HG03066 (cell line): ENCODE measurements at regions not wholly inside any gene's neighbourhood (a gene's known extent, or its start where the extent isn't known, plus 50 kb on each side); places are given as distances from the start of the nearest gene placed in this dataset.
"Not testable (repeated sequence)": the region's sequence is repeated elsewhere in the genome, so short reads cannot be mapped to it uniquely, and the experiment has no call there.

ENCODE experiments used
- ATAC-seq: cut with Tn5 transposase; IDR thresholded peaks from one replicate; pipeline ENCODE4 v1.9.1; 2021; ENCODE audit warnings: low read depth; ENCODE audit not compliant: unreplicated experiment

DNA sequence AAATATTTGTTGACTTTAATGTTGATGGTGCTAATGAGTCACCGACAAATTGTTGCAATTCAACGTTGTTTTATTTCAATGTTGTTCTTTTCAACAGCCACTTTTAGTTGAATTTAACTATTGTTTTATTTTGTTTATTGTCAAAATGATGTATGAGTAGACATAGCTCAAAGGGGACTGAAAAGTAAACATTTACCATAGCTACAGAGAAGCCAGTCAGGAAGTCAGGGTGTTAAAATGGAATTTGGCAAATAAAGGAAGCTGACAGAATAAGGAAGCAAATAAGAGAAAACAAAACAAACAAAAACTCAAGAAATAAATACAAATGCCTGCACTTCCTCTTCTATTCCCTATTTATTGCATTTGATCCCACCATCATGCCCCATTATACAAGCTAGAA, 648.4 kb upstream of the HTR2C start:
- no peak for ATAC-seq

DNA sequence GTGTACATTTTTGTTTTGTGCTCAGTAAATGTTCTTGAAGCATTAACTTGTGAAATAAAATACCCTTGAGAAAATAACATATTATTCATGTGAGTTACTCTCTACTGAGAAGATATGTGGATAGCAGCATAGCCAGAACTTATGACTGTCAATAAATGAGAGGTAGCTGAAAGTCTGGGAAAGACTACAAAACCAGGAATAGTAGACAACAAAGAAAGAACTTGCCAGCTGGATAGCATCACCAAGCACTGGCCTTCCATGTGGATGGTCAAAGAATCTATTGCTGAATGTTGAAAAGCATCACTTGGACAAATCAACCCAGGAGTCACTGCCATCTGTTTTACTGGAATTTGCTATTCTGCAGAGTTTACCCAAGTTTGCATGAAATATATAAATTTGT, 650.0 kb upstream of the HTR2C start:
- ATAC-seq = no peak

DNA sequence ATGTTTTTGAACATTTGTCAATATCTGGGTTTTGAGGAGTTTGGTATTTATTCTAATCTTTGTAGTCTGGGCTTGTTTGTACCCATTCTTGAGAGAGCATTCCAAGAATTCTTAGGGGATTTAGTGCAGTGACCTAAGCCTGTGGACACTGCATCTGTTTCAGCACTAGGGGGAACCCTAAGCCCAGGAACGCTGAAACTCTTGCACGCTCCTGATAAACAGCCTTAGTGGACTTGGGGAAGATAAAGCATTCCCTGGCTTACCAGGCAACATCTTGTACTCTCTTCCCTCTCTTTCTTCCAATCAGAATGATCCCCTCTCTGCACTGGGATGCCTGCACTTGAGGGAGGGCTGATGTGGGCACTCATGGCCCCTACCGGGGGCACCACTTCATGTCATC, 654.9 kb upstream of the HTR2C start:
- ATAC-seq = no peak

DNA sequence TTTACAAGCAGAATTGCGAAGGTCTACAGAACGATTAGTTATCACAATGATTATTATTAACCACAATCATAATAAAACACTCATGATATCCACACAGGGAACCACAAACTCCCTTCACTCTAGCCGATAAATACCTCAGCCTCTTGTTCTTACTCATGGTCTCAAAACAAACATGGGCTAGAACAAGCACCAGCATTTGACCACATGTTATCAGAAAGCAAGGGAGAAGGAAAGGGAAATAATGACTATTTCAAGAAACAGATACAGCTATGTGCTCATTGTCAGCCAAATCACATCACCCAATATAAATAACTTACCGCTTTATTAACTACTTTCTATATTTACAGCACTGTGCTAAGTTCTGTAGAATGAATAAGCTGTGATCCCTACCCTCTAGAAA, 663.2 kb upstream of the HTR2C start:
- ATAC-seq = no peak

DNA sequence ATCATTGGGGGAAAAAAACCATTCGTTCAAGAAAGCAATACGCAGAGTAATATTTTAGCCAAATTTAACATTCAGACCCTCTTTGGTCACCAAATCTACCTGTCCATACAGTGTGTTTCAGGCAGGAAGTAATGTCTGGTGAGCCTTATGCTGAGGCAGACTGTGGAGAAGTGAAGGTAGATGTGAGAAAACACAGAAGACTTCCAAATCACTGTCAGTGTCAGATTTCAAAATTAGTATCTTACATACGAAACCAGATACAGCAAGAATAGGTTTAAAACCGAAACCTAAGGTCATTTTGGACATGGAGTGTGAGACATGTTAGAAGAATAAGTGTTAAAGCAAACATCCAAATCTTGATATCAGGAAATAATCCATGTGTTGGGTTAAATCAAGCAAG, 664.5 kb upstream of the HTR2C start:
- ATAC-seq = no peak

DNA sequence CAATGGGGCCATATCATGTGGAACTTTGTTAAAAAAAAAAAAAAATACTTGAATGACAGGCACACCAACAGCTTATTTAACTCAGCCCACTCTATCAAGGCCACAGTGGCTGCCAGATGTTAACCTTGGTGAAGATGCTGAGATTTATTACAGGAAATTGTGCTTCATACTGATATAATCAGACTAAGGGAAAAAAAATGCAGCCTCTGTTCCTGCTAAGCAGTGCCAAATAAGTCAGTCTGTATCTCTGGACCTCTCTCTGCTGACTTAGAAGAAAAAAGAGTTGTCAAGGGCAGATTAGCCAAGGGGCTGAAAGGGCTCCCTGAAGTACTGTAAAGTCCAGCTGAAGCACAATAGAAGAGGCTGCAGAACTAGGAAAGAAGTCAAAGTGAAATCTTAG, 677.7 kb upstream of the HTR2C start:
- ATAC-seq = no peak

DNA sequence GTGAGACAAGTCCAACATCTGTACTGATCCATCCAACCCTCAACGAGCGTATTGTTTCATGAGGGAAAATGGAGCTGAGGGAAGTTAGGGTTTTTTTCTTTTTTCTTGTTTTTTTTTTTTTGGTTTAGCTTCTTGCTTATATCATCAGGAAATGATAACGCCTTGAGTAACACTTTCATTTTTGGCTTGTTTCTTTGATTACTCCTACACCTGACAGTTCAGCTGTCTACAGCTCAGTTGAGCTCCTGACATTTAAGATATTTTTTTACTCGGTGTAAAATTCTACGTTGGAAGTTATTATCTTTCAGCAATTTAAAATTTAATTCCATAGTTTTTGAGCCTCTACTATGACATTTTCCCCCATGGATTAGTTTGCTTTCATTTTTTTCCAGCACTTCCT, 691.0 kb upstream of the HTR2C start:
- no peak for ATAC-seq

DNA sequence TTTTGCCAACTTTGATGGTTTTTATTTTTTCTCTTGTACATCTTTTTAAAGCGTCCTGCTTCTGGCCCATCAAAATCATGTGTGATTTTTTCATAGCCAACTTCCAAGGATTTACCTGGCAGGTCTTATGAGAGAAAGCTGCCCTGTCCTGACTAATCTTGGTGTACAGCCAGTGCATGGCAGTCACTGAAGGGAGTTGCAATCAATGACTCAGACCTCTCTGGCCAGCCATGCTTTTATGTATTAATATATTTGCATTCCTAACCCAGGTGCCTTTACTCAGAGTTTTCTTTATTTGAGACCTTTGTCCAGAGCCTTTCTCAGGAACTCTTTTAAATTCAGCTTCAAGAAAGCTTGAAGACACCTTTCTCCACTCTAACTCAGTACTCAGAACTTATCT, 691.5 kb upstream of the HTR2C start:
- ATAC-seq = no peak

DNA sequence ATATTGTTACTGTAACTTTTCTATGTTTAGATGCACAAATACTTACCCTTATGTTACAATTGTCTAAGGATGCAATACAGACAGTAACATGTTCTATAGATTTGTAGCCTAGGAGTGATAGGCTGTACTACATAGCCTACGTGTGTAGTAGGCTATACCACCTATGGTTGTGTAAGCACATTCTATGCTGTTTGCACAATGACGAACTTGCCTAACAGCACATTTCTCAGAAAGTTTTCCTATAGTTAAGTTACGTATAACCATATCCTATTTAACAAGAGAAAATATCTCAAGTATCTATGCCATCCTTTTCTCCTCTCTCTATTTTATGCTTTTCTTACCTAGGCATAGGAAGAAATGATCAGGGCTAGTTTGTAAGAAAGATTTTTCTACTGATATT, 710.8 kb upstream of the HTR2C start:
- no peak for ATAC-seq

DNA sequence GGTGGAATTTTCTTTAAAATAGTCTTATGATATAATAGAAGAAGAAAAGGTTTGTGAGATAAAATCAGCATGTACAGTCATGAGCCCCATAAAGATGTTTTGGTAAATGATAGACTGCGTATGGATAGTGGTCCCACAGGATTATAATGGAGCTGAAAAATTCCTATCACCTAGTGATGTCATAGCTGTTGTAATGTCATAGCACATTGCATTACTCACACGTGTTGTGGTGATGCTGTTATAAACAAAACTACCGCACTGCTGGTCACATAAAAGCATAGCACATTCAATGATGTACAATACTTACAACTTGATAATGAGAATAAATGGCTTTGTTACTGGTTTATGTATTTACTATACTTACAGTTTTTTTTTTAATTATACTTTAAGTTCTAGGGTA, 715.2 kb upstream of the HTR2C start:
- no peak for ATAC-seq

DNA sequence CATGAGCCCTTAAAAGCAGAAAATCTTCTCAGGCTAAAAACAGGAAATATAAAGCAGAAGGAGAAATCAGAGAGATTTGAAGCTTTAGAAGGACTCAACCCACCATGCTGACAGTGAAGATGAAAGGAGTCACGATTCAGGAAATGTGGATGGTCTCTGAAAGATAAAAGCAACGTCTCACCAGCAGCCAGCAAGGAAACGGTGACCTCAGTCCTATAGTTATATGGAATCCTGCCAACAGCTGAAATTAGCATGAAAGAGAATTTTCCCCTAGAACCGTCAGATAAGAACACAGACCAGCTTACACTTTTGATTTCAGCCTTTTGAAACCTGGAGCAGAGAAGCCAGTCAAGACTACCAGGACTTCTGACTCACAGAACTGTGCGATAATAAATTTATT, 715.7 kb upstream of the HTR2C start:
- no peak for ATAC-seq

DNA sequence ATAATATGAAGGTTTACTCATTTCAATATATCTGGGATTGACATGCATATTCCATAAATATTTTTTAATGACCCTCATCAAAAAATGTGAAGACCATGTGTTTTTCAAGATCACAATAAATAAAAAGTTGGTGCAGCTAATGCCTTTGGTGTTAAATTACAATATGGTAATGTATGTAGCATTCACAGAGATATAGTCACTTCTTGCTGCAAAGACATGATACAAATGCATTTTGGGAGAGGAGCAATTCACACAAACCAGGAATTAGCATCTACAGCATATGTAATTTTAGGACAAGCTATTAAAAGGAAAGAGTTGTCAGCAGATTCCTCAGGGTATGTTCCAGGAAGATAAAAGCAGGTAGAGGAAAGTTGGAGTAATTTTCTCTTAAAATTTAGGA, 734.5 kb upstream of the HTR2C start:
- ATAC-seq = no peak

DNA sequence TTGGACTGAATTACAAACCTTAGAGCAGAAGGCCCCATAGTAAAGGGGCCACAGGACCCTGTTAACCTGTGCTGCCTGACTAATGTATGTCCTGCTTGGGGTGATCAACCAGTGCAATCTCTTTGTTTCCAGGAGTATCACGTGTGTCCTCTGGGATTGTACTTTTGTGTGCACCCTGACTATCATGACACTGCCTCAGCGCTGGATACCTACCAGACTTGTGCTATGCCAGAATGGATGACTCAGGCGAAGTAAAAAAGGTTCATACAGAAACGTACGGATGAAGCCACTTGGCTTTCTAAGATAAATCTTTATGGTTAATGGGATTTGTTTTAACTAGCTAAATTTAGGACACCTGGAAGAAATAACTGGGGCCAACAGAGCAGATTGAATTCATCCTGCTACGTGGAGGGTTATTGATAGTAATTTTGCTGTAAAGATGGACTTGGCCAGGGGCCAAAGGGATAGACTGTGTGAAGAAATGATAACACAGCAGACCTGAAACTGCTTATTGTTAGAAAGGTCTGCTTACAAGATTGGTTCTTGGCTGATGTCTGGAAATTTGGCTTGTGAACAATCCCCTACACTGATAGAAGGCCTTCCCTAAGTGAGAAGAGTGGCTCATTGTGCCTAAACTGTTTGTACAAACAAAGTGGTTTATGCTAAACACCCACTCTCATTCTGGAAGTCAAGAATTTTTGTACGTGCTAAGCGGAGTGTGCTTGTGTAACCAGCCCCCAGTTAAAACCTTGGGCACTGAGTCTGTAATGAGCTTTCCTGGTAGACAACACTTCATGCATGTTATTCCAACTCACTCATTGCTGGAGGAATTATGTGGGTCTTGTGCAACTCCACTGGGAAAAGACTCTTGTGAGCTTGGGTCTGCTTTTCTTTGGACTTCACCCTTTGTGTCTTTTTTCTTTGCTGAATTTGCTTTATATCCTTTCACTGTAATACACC, 750.5 kb upstream of the HTR2C start:
- ATAC-seq = no peak

DNA sequence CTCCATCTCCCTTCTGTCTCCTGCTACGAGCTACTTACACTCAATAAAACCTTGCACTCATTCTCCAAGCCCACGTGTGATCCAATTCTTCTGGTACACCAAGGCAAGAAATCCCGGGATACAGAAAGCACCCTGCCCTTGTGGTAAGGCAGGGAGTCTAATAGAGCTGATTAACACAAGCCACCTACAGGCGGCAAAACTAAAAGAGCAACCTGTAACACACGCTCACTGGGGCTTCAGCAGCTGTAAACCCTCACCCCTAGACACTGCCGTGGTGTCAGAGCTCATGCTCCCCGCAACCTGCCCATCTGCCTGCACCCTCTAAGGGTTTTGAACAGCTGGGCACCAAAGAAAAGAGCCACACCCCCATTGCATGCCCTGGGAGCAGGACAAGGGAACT, 755.4 kb upstream of the HTR2C start:
- no peak for ATAC-seq

DNA sequence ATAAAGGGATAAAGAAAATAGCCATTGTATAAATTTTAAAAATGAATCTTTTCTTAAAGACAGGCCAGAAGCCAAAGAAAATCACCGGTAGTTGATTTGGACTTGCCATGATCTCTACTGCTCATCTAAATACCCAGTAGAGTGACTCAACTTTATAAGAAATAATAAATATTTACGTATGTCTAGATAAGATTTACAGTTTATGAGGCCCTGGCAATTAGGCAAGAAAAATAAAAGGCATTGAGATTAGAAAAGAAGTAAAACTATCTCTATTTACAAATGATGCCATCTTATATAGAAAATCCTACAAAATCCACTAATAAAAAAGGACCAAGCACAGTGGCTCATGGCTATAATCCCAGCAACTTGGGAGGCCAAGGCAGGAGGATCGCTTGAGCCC, 765.5 kb upstream of the HTR2C start:
- no peak for ATAC-seq

DNA sequence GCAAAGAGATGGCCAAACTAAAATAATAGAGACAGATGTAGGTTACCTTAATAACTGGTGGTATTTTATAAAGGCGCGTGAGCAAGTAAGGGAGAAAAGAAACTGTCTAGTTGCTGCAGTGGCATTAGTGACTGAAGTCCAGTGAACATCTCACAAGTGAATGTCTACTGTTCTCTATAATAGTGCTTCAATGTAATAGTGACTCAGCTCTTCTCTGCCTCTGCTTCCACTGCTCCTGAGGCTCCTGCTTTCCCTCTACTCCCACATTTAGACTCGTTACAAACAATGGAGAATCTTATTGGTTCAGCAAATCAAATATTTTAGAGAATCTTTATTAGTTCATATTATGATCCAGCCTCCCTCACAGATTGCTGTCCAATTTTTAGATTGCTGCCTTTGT, 779.1 kb upstream of the HTR2C start:
- ATAC-seq = no peak

DNA sequence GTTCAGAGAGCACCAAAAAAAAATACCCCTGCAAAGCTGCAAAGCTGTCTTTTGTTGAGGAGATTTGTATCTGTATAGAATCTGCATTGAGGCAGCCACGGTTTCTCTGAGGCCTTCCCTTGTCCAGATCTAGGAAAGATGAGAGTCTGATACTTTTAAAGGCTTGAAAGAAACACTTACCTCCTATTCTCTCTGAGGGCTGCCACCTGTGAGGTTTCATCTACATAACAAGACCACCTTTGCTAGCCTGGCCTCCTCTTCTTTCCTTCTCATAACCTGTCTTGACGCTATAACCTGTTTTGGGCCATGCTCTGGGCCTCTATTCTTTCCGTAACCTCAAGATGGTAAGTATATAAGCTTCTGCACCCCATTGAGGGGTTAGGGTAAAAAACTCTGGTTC, 779.6 kb upstream of the HTR2C start:
- ATAC-seq = no peak

DNA sequence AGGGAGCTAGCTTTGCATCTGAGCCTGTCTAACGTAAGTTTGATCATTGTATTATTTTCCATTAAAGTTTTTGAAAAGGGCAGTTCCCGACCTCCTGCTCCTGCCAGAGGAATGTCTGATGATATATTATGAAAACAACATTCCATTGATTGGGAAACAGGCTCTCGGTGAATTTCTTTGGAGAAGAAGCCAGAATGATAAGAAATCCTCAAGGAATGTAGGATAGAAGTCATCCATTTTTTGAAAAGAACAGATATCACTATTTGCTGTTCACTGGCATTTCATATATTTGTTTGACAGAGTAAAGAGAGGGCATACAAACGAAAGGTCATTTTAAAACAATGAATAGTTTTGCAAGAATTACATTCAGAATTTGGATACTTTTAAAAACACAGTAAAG, 781.0 kb upstream of the HTR2C start:
- no peak for ATAC-seq

DNA sequence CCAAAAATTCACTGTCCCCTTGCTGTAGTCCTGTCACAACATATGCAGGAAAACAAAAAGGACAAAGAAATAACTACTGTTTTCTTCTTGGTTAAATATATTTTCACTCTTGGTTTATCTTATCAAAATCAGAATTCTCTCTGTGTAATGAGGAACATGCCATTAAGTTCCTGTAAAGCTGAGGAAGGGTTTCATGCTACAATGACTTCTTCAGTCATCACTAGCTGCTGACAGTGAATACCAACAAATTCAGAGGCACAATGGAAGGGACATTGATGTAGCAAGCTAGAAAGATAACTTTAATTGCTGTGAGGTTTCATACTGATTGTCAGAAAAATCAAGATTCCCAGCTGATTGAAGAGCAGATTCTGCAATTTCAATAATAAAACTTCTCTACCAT, 782.9 kb upstream of the HTR2C start:
- ATAC-seq = no peak

DNA sequence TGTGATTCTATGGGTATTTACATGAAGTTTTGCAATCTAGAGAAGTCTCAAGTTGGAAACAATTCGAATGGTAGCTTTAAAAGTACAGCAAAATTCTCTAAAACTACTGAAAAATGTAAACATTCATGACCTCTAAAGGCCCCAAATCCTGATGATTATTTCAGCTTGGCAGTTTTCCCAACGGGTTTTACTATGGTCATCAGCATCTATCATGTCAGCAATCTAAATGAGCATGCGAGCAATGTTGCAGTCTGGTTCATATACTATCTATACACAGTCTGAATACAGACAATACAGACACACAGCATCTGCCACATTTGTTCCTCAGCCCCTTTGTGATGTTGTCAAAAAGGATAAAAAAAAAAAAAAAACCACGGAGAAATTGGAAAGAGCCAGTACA, 790.3 kb upstream of the HTR2C start:
- ATAC-seq = no peak

DNA sequence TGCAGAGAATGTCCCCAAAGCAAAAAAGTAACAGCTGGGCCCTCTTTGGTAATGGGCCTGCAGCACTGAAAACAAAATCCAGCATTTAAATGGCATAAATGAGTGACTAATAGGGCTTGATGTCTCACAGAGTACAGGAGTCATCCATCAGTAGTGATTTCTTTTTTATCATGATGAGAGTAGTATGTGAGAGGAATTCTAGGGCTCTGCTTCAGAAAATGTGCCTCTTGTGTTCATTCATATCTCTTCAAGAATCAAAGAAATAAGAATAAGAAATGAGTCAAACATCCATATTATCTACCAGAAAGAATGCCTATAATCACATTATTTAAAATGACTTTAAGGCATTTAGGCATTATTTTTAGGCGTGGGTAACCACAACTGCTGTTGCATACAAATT, 792.9 kb upstream of the HTR2C start:
- no peak for ATAC-seq

DNA sequence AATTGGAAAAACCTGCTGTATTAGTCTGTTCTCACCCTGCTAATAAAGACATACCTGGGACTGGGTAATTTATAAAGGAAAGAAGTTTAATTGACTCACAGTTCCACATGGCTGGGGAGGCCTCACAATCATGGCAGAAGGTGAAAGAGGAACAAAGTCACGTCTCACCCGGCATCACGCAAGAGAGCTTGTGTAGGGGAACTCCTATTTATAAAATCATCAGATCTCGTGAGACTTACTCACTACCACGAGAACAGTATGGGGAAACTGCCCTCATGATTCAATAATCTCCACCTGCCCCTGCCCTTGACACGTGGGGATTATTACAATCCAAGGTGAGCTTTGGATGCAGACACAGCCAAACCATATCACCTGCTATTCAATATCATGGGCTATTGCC, 799.1 kb upstream of the HTR2C start:
- not testable (repeated sequence) for ATAC-seq

DNA sequence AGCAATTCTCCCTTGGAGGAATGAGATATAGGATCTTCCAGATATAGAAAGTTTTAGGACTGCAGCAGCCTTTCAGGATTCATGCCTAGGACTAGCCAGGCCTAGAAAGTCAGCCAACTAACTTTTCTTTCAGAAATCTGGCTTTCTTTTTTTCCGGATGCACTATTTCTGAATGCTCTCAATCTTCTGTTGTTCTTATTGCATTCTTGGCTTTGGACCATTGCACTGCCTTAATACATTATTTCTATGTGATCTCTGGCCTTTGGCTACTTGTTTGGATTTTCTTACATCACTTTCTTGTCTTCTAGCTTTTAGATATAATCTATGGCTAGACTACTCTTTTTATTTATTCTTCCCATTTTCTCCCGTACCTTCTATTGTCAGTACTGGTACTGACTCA, 813.1 kb upstream of the HTR2C start:
- ATAC-seq = no peak
